ENCODE measurements at regions not wholly inside any gene's neighbourhood (a gene's known extent, or its start where the extent isn't known, plus 50 kb on each side); places are given as distances from the start of the nearest gene placed in this dataset.

DNA sequence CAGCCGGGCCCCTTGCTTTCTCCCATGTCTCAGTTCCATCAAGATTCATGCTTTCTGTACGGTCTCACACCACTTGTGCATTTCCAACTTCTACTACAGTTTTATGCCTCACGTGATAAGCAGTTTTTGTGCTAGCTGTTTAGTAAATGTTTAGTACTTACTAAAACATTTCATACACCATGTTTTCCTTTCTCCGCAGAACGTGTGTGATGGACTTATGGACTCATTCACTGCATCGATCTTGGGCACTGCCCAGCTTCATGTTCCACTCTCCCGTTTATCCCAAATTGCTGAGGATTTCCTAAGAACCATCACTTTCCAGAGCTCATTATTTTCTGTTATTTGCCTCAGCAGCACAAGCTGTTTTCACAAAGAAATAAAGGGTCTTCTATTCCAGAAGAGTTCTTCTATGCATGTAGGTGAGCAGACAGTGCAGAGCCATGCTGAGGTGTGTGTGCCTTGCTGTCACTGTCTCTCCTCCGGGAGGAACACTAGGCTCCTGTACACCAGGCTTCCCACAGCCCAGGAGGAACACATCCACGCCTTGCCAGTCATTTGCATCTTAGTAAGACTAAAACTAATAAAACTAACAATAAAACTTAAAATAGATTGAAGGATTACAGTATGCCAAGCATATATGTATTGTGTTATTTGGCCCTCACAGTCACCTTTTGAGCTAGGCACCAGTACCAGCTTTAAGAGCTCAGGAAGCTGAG lies 90.3 kb upstream of the EEA1 start:
- no peak overlapping the region for H3K9ac ChIP-seq (ENCODE audit: low read length)
- no peaks in the 10 kb centered on the region for H3F3A ChIP-seq (ENCODE audit: insufficient read depth, low read length, poor library complexity, severe bottlenecking)
- H3K4me2 ChIP-seq (ENCODE audit: low read length): no peak overlapping the region
- no peaks in the 10 kb centered on the region for H3K27me3 ChIP-seq (ENCODE audit: insufficient read depth, low read depth, low read length)
- H3K27ac ChIP-seq (ENCODE audit: low read length): no peak overlapping the region
- H3K4me3 ChIP-seq (ENCODE audit: low read length): no peak overlapping the region
- no peak for TF ChIP-seq MXI1 (conservative IDR thresholded peaks at IDR 0.05; ENCODE audit: poor library complexity, severe bottlenecking)
- no peak for TF ChIP-seq EP300 (conservative IDR thresholded peaks at IDR 0.05; ENCODE audit: poor library complexity, severe bottlenecking)
- TF ChIP-seq, protein P1, sequence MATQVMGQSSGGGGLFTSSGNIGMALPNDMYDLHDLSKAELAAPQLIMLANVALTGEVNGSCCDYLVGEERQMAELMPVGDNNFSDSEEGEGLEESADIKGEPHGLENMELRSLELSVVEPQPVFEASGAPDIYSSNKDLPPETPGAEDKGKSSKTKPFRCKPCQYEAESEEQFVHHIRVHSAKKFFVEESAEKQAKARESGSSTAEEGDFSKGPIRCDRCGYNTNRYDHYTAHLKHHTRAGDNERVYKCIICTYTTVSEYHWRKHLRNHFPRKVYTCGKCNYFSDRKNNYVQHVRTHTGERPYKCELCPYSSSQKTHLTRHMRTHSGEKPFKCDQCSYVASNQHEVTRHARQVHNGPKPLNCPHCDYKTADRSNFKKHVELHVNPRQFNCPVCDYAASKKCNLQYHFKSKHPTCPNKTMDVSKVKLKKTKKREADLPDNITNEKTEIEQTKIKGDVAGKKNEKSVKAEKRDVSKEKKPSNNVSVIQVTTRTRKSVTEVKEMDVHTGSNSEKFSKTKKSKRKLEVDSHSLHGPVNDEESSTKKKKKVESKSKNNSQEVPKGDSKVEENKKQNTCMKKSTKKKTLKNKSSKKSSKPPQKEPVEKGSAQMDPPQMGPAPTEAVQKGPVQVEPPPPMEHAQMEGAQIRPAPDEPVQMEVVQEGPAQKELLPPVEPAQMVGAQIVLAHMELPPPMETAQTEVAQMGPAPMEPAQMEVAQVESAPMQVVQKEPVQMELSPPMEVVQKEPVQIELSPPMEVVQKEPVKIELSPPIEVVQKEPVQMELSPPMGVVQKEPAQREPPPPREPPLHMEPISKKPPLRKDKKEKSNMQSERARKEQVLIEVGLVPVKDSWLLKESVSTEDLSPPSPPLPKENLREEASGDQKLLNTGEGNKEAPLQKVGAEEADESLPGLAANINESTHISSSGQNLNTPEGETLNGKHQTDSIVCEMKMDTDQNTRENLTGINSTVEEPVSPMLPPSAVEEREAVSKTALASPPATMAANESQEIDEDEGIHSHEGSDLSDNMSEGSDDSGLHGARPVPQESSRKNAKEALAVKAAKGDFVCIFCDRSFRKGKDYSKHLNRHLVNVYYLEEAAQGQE (IDR thresholded peaks at IDR 0.05; ENCODE audit: borderline replicate concordance): no peak
- TF ChIP-seq RAD21 (conservative IDR thresholded peaks at IDR 0.05): no peak
- no peaks in the 10 kb centered on the region for H4K20me1 ChIP-seq (ENCODE audit: insufficient read depth)
- H3K79me2 ChIP-seq (replicated peaks; ENCODE audit: insufficient read depth, low read length): no peaks in the 10 kb centered on the region
- H3K9me2 ChIP-seq (ENCODE audit: insufficient read depth, low read length): no peaks in the 10 kb centered on the region
- no peaks in the 10 kb centered on the region for H3K9me3 ChIP-seq (ENCODE audit: low read length)
- no peaks in the 10 kb centered on the region for H3K36me3 ChIP-seq (ENCODE audit: insufficient read depth, low read length)
- H2AFZ ChIP-seq (ENCODE audit: low read depth, low read length): no peak overlapping the region

DNA sequence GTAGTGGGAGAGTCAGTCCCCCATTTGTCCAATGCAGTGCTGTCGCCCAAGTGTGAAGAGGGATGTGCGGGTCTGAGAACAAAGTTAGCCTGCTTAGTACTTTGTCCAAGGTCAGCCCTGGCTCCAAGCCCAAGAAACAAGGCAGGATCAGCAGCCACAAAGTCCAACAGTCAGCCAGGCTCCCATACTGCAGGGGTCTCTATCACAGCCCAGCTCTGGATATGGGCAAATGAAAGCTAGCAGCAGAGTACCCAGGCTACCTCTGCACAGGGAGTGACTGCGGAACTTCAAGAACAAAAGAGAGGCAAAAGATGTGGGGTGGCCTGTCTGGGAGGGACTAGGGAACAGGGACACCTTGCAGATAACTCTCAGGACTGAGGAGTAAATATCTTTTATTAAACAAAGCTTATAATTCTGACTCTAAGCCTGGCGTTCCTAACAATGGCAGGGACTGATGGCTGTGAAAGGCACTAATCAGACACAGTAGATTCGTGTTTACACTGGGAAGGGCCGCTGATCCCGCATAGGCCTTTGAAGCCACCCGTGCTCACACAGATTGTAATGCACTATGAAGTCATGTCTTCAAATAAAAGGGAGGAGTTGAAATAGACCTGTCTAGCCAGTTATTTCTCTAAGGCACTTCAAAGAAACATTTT lies 91.0 kb upstream of the EEA1 start:
- Histone ChIP-seq H3K9me2 (ENCODE audit: insufficient read depth, low read length) (no peaks in the 10 kb centered on the region), H3K4me2 (ENCODE audit: low read length) (no peak overlapping the region), H3K36me3 (ENCODE audit: insufficient read depth, low read length) (no peaks in the 10 kb centered on the region), H3K27me3 (ENCODE audit: insufficient read depth, low read depth, low read length) (no peaks in the 10 kb centered on the region), H3K4me3 (ENCODE audit: low read length) (no peak overlapping the region), H3K9me3 (ENCODE audit: low read length) (no peaks in the 10 kb centered on the region), H3K27ac (ENCODE audit: low read length) (no peak overlapping the region), H3F3A (ENCODE audit: insufficient read depth, low read length, poor library complexity, severe bottlenecking) (no peaks in the 10 kb centered on the region), H2AFZ (ENCODE audit: low read depth, low read length) (no peak overlapping the region), H3K79me2 (replicated peaks; ENCODE audit: insufficient read depth, low read length) (no peaks in the 10 kb centered on the region), H3K9ac (ENCODE audit: low read length) (no peak overlapping the region), H4K20me1 (ENCODE audit: insufficient read depth) (no peaks in the 10 kb centered on the region)
- TF ChIP-seq MXI1 (conservative IDR thresholded peaks at IDR 0.05; ENCODE audit: poor library complexity, severe bottlenecking): no peak
- TF ChIP-seq EZH2 (IDR thresholded peaks at IDR 0.05; ENCODE audit: borderline replicate concordance, insufficient read depth, low read length, poor library complexity, severe bottlenecking): no peak
- no peak for TF ChIP-seq EP300 (conservative IDR thresholded peaks at IDR 0.05; ENCODE audit: poor library complexity, severe bottlenecking)

DNA sequence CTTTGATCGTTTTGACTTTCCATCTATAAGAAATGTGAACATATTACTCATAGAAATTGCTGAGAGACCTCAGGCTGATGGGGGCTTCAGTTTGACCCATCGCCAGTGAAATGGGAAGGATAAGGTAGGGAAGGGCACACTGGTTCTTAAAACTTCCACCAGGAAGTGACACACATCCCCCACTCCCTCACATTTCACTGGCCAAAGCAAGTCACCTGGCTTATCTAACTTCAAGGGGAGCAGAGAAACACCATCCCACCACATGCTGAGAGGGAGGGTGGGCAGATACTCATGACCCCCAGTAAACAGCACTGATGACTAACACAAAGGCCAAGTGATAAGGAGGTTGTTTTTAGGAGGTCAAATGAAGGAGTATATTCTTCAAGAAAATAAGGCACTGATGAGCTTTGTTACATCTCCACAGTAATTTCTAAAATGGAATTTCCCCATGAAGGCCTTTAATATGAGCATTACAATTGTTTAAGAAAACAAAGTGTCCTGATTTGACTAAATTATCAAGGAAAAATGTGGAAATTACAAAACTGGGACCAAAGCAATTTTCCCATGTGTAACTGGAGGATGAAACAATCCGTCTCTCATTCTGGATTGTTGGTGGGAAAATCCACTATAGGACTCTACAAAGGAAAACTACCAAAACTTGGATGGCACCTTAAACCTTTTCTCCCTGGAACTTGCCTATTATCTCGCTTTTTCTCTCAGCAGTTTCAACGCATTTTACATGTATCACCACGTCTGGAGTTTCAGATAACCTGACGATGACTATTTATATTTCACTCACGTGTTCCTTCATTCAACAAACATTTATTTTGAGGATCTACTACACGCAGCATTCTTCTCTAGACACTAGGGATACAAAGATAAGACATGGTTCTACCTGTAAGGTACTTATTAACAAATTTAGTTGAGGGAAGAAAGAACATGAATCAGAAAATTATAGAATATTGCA lies 91.8 kb upstream of the EEA1 start:
- no peak overlapping the region for H3K4me2 ChIP-seq (ENCODE audit: low read length)
- no peak overlapping the region for H3K27ac ChIP-seq (ENCODE audit: low read length)
- no peaks in the 10 kb centered on the region for H3K9me3 ChIP-seq (ENCODE audit: low read length)
- H4K20me1 ChIP-seq (ENCODE audit: insufficient read depth): no peaks in the 10 kb centered on the region
- H3K4me3 ChIP-seq (ENCODE audit: low read length): no peak overlapping the region
- H3K36me3 ChIP-seq (ENCODE audit: insufficient read depth, low read length): no peaks in the 10 kb centered on the region
- no peak overlapping the region for H3K9ac ChIP-seq (ENCODE audit: low read length)
- H2AFZ ChIP-seq (ENCODE audit: low read depth, low read length): no peak overlapping the region
- no peaks in the 10 kb centered on the region for H3K79me2 ChIP-seq (replicated peaks; ENCODE audit: insufficient read depth, low read length)
- H3K27me3 ChIP-seq (ENCODE audit: insufficient read depth, low read depth, low read length): no peaks in the 10 kb centered on the region
- no peaks in the 10 kb centered on the region for H3F3A ChIP-seq (ENCODE audit: insufficient read depth, low read length, poor library complexity, severe bottlenecking)
- no peaks in the 10 kb centered on the region for H3K9me2 ChIP-seq (ENCODE audit: insufficient read depth, low read length)
- no peak for TF ChIP-seq EP300 (conservative IDR thresholded peaks at IDR 0.05; ENCODE audit: poor library complexity, severe bottlenecking)
- TF ChIP-seq MXI1 (conservative IDR thresholded peaks at IDR 0.05; ENCODE audit: poor library complexity, severe bottlenecking): no peak
- no peak for TF ChIP-seq TAF1 (IDR thresholded peaks at IDR 0.05; ENCODE audit: low read depth)
- no peak for TF ChIP-seq RAD21 (conservative IDR thresholded peaks at IDR 0.05)
- TF ChIP-seq SMC3 (conservative IDR thresholded peaks at IDR 0.05; ENCODE audit: poor library complexity): no peak

All from neural cell (in vitro differentiated cells).